ENCODE measurements at regions not wholly inside any gene's neighbourhood (a gene's known extent, or its start where the extent isn't known, plus 50 kb on each side); places are given as distances from the start of the nearest gene placed in this dataset.

DNA sequence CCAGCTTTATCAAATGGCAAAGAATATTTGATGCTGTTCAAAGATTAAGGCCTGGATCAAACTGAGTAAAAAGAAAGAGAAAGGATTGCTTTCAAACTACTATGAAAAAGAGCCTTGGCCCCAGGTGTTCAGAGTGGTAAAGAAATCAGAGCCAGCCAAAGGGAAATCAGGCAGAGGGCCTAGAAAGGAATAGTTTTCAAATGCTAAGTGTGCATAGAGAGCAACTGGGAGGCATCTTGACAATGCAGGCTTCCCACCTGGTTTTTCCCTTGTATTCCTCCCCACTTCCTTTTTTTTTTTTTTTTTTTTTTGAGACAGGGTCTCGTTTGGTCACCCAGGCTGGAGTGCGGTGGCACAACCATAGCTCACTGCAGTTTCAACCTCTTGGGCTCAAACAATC is 340.2 kb upstream of the ADAMTS9 start:
- Histone ChIP-seq H3K27me3 (ENCODE audit: insufficient read depth) (no peaks in the 10 kb centered on the region), H3K79me2 (ENCODE audit: insufficient read depth) (no peaks in the 10 kb centered on the region), H3K9me2 (no peaks in the 10 kb centered on the region), H4K20me1 (ENCODE audit: insufficient read depth) (no peaks in the 10 kb centered on the region), H3K27ac (ENCODE audit: low read depth in 2 of 2, low read length in 1 of 2) (no peak overlapping the region), H3K36me3 (replicated peaks in 1 of 2; ENCODE audit: control insufficient read depth in 1 of 2, insufficient read depth in 2 of 2, low read length in 1 of 2) (no peaks in the 10 kb centered on the region), H3K4me1 (ENCODE audit: control insufficient read depth in 1 of 2, insufficient read depth in 2 of 2, low read depth in 1 of 2, low read length in 1 of 2) (peaks cover 2 to 4% of the 10 kb centered on the region in 2 experiments; a peak in 3 of 4 replicates), H3K4me3 (ENCODE audit: low read depth in 2 of 2, low read length in 1 of 2) (no peak overlapping the region), H3K4me2 (no peak overlapping the region), H3K9ac (no peak overlapping the region), H3F3A (replicated peaks; ENCODE audit: insufficient read depth) (peaks cover 8% of the 10 kb centered on the region), H2AFZ (ENCODE audit: low read depth) (no peak overlapping the region), H3K9me3 (no peaks in the 10 kb centered on the region)
- no peak for TF ChIP-seq GABPA (IDR thresholded peaks at IDR 0.05; ENCODE audit: low read depth)
- TF ChIP-seq RFX5 (IDR thresholded peaks at IDR 0.05; ENCODE audit: low read length), result no peak
- TF ChIP-seq YY1 (IDR thresholded peaks at IDR 0.05; ENCODE audit: low read depth), result no peak
- TF ChIP-seq MEF2A (IDR thresholded peaks at IDR 0.05; ENCODE audit: borderline replicate concordance, low read depth), result no peak
- no peak for TF ChIP-seq SMC3 (IDR thresholded peaks at IDR 0.05; ENCODE audit: low read depth, low read length)
- TF ChIP-seq POLR2AphosphoS5 (IDR thresholded peaks at IDR 0.05; ENCODE audit: low read depth, low read length), result no peak
- no peak for TF ChIP-seq EP300 (IDR thresholded peaks at IDR 0.05; ENCODE audit: borderline replicate concordance in 1 of 2, low read depth in 1 of 2, low read length in 1 of 2)
- TF ChIP-seq EZH2phosphoT487 (IDR thresholded peaks at IDR 0.05; ENCODE audit: borderline replicate concordance, low read depth), result no peak
- TF ChIP-seq, protein P1, sequence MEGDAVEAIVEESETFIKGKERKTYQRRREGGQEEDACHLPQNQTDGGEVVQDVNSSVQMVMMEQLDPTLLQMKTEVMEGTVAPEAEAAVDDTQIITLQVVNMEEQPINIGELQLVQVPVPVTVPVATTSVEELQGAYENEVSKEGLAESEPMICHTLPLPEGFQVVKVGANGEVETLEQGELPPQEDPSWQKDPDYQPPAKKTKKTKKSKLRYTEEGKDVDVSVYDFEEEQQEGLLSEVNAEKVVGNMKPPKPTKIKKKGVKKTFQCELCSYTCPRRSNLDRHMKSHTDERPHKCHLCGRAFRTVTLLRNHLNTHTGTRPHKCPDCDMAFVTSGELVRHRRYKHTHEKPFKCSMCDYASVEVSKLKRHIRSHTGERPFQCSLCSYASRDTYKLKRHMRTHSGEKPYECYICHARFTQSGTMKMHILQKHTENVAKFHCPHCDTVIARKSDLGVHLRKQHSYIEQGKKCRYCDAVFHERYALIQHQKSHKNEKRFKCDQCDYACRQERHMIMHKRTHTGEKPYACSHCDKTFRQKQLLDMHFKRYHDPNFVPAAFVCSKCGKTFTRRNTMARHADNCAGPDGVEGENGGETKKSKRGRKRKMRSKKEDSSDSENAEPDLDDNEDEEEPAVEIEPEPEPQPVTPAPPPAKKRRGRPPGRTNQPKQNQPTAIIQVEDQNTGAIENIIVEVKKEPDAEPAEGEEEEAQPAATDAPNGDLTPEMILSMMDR (IDR thresholded peaks at IDR 0.05), result no peak
- TF ChIP-seq RXRA (IDR thresholded peaks at IDR 0.05; ENCODE audit: borderline replicate concordance, low read depth), result no peak
- TF ChIP-seq, protein P2, sequence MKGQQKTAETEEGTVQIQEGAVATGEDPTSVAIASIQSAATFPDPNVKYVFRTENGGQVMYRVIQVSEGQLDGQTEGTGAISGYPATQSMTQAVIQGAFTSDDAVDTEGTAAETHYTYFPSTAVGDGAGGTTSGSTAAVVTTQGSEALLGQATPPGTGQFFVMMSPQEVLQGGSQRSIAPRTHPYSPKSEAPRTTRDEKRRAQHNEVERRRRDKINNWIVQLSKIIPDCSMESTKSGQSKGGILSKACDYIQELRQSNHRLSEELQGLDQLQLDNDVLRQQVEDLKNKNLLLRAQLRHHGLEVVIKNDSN (IDR thresholded peaks at IDR 0.05; ENCODE audit: borderline replicate concordance, low read depth), result no peak
- no peak for TF ChIP-seq FOXM1 (IDR thresholded peaks at IDR 0.05; ENCODE audit: low read depth)
- TF ChIP-seq, protein P3, sequence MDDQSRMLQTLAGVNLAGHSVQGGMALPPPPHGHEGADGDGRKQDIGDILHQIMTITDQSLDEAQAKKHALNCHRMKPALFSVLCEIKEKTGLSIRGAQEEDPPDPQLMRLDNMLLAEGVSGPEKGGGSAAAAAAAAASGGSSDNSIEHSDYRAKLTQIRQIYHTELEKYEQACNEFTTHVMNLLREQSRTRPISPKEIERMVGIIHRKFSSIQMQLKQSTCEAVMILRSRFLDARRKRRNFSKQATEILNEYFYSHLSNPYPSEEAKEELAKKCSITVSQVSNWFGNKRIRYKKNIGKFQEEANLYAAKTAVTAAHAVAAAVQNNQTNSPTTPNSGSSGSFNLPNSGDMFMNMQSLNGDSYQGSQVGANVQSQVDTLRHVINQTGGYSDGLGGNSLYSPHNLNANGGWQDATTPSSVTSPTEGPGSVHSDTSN (IDR thresholded peaks at IDR 0.05), result no peak
- TF ChIP-seq, protein P4, sequence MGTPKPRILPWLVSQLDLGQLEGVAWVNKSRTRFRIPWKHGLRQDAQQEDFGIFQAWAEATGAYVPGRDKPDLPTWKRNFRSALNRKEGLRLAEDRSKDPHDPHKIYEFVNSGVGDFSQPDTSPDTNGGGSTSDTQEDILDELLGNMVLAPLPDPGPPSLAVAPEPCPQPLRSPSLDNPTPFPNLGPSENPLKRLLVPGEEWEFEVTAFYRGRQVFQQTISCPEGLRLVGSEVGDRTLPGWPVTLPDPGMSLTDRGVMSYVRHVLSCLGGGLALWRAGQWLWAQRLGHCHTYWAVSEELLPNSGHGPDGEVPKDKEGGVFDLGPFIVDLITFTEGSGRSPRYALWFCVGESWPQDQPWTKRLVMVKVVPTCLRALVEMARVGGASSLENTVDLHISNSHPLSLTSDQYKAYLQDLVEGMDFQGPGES (IDR thresholded peaks at IDR 0.05; ENCODE audit: low read depth, low read length), result no peak
- no peak for DNase-seq
- 97% methylated on average over 2 of the region's 2 CpGs for WGBS (ENCODE audit: low lambda C conversion rate)
- ChIA-PET CTCF (no interaction called here), POLR2A (interaction anchor here (0.6 kb wide), 1 partner anchor 228 kb away, joined by 3 read pairs; no protein-coding TSS in a partner anchor)
